ENCODE measurements at regions not wholly inside any gene's neighbourhood (a gene's known extent, or its start where the extent isn't known, plus 50 kb on each side); places are given as distances from the start of the nearest gene placed in this dataset.
"Not testable (repeated sequence)": the region's sequence is repeated elsewhere in the genome, so short reads cannot be mapped to it uniquely, and the experiment has no call there.

DNA sequence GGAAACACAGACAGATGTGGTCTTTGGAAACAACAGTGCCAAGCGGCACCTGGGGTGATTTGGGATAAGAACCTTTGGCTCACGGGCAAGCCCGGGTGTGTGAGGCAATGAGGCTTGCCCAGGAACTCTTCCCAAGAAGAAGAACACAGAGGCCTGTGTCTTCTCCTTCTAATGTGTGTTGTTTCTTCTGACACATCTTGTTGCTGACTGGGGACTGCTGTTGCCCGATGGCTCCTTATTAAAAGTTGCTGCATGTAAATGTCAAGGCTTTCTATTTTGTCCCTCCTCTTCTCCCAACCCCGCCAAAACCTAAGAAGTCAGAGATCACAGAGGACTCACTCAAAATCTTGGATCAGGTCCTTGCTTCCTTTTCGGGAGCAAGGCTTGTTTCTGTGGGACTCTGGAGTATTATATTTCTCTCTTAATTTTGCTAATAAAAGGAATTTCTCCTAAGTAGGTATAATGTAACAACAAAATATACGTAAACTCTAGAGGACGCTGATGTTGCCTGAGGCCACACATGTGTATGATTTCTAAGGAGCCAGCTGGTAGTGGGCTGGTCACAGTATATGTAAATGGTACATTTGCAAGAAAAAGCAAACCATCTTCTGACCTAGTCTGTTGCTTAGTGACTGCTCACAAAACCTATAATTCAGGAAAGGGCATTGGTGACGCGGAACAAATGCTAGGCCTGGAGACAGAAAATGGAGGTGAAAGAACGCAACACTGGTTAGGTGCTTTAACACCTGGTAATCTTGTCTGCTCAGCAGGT is 232.5 kb downstream of the GADD45G start:
- no peak for DNase-seq (ENCODE audit: low read depth in 2 of 2)

DNA sequence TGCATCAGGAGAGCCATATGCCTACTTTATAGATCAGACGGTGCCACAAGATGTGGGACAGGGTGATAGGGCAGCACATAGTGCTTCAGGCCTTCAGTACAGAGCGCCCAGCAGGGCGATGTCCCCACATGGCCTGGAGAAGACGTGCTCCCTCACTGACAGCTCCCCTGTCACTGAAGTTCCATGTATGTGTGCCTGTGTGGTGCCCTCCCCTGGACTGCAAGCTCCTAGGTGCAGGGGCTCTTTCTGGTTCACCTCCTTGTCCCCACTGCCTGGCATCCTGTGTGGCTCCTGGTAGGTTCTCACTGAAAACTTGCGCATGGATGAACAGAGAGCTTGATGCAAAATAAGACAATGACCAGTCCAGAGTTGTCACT is 233.1 kb downstream of the GADD45G start:
- no peak for DNase-seq (ENCODE audit: low read depth in 2 of 2)

DNA sequence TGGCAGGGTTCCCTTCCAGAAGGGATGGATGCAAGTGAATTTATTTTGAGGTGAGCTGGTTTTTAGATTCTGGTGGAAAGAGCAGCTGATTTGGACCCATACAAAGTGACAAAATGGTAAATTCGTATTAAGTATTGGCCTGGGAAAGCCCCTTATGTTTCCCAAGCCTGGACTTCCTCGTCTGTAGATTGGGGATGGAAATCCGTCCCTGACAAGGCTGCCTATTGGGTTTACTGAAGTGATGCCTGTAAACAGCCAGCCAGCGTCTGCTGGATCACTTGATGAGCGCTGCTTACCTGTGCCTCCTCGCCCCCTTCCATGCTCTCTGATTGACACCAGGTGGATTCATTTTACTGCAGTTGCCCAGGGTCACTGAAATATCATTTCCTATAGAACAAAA is 233.8 kb downstream of the GADD45G start:
- DNase-seq (ENCODE audit: low read depth in 2 of 2): no peak

DNA sequence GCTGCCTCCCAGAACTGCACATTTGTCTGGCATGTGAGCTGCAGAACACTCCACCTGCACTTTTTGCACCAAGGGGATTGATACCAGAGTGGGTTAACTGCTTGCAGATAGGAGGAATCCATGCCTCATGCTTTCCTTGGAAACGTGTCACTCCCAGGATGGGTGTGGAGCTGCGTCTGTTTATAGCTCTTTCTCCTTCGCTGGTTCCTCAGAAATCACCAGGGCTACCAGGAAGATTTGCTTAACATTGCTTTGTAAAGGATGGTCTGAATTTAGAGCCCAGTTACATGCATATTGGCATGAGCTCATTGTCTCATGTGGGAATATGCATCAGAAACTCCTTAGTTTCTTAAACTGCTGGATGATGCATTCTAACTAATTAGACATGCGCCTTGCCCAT is 234.6 kb downstream of the GADD45G start:
- no peak for DNase-seq (ENCODE audit: low read depth in 2 of 2)

DNA sequence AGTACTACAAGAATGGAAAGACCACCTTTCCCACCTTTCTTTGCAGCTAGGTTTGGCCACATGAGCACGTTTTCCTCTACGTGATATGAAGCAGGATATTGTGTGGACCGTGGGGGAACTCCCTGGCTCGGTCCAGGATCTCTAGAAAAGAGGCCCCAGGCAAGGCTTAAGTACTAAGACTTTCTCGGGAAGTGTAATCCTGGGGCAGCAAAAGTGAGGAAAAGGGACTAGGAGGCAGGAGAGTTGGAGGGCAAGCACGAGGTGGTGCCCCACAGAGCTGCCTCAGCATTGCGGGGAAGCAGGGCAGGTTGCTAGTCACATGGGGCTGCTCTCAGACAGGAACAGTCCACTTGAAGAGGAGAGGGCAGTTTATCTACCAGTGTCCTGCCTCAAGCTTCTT is 235.1 kb downstream of the GADD45G start:
- DNase-seq (ENCODE audit: low read depth in 2 of 2): no peak

DNA sequence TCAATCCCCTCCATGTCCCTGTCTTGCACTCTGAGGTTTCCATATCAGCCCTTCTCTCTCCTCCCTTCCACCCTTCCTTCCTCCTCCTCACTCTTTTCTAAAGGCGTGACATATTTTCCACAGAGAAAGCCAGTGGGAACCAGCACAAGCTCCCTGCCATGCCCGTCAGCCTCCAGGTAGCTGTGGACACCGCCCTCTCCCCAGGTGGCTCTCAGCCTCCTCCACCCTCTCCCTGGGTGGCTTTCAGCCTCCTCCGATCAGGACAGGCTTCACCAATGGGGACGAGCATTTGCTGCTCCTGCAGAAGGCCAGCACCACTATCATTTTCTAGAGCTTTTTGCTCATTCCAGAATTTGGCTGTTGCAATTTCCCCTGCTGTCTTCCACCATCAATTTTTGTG is 236.6 kb downstream of the GADD45G start:
- DNase-seq (ENCODE audit: low read depth in 2 of 2): no peak

DNA sequence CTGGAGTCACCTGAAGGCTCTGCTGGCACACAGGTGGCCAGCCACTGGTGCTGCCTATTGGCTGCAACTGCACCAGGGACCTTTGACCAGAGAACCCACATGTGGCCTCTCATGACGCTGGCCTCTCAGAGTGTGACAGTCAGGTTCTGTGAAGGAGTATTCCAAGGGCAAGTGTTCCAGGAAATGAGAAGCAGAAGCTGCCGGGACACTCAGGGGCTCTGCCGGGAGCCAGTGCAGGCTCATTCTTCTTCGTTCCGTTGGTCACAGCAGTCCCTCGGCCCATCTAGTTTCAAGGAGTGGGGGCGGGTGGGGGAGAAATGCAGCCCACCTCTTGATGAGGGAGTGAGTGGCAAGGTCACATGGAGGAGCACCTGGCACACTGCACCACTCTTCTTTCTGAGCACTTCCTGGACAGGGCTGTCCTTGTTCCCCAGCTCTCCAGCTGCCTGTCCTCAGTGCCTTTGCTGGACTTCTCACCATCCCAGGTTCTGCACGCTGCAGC is 237.5 kb downstream of the GADD45G start:
- DNase-seq (ENCODE audit: low read depth in 2 of 2): no peak

DNA sequence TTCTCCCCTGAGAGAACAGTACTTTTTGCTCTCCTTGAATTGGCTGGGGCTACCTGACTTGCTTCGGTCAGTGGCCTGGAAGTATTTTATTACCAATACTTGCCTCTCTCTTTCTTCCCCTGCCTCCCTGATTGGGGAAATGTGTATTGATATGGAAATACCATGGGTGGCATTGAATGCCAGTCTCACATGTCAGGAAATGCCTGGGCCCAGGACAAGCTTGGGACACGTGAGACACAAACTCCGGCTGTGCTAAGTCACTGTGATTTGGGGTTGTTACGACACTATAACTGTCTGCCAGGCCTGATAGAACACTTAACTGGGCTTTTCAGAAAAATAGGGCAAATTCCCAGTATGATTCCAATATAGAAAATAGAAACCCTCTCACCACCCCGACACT is 238.3 kb downstream of the GADD45G start:
- DNase-seq (ENCODE audit: low read depth in 2 of 2): no peak

DNA sequence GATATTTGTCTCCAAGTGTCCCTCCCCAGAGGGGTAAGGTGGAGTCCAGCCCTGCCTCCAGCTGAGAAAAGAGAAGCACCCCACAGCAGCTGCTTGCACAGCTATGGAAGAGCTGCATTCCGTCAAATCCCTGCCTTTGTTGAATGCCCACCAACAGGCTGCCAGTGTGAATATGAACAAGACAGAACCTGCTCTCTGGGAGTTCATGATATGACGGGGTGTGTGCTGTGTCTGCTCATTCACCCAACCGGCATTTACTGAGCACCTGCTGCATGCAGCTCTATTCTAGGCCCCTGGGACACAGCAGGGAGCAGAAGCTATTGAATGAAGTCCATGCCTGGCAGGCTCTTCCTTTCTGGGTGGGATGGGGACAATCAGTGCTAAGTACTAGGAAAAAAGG is 238.8 kb downstream of the GADD45G start:
- no peak for DNase-seq (ENCODE audit: low read depth in 2 of 2)

DNA sequence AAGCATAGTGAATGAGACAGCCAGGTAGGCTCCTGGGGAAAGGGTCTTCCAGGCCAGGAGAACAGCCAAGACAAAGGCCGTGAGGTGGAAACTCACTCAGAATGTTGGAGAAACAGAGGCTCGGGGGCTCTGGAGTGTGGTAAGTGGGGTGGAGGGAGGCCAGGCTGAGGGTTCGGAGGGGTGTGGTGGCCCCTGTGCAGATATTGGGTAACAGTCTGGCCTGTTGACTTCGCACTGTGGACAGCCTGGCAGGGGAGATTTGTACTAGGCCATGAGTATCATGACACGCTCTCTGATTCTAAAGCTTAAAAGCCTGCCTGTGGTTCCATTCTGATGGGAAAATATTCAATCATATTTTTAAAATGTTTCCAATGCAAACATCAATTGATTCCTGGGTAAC is 239.3 kb downstream of the GADD45G start:
- DNase-seq (ENCODE audit: low read depth in 2 of 2): no peak

DNA sequence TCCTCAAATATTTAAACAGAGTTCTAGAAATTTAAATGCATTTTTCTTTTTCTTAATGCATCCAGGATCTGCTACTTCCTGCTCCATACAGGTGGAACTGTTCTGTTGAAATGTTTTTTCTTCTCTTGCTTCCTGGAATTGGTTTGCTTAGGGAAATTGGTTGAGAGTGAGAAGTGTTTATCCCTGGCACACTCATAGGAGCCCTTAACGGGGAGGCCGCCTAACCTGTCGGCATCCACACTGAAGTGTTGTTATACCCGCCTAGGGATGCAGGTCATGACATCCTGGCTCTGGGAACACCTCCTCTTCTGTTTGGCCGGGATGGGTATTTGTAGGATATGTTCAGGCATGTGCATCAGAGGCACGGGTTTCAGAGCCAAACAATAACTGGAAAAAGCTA is 239.7 kb downstream of the GADD45G start:
- DNase-seq (ENCODE audit: low read depth in 2 of 2): no peak

DNA sequence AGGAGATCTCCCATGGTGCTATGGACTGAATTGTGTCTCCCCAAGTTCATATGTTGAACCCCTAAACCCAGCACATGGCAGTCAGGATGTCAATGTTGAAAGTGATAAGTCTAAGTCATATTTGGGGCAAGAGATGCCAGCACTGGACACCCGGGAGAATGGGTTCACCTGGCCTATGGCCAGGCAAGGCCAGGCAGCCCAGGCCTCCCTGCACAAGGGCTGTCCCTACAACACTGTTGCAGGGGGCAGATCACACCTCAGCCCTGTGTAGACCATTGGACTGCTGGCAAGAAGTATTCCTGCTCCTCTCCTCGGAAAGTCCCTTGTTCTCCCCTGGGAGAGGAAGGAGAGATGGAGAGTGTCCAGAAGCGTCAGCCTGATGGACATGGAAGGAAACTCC is 240.5 kb downstream of the GADD45G start:
- no peak for DNase-seq (ENCODE audit: low read depth in 2 of 2)

DNA sequence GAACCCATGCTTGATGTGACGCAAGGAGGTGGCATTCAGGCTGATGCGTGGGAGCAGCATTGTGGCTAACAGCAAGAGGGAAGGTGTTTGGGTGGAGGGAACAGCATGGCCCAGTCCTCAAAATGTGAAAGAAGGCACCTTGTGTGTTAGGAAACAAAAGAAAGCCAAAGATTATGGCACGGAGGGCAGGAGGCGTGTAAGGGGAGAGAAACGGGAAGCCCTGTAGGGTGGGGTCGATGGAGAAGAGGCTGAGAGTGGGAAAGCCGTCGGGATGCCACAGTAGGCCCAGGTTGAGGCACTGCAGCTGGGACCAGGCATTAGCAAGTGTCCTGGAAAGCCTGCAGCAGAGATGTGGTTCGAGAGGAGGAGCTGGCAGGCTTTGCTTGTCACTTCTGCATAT is 241.1 kb downstream of the GADD45G start:
- no peak for DNase-seq (ENCODE audit: low read depth in 2 of 2)

DNA sequence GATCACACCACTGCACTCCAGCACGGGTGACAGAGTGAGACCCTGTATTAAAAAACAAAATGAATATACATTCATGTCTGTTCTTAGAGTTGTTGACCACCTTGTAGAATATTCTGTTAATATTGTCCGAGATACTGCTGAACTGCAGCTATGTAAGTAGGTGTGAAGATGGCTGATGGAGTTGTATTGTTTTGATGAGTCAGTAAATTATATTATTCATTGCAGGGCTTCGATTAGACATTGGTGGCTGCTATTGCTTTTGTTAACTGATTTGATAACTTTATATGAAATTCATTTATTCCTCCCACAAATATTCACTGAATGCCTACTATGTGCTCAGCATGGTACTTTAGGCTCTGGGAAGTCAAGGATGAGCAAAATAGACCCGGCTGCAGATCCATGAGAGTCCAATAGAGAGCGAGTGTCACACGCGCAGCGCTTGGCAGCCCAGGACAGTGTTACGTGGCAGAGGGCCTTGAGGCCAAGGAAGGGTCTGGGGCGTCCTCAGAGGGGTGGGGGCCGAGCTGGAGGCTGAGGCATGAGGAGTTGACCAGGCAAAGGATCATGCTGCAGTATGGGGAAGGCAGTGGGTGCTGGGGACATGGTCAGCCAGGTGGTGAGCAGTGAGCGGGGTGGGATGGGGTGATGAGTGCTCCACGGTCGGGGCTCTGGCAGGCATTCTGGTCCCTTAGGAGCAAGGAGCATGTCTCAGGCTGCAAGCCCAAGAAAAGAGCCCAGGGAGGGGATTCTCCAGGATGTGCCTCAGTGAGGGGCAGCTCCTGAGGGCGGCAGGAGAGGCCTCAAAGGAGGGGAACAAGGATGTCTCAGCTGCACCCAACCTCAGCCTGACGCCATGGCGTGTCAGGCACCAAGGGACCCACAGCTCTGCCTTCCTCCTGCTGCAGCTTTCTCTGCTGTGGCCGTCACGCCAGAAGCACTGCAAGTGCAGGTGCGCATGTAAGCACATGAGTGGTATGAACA is 243.5 kb downstream of the GADD45G start:
- no peak for DNase-seq (ENCODE audit: low read depth in 2 of 2)

DNA sequence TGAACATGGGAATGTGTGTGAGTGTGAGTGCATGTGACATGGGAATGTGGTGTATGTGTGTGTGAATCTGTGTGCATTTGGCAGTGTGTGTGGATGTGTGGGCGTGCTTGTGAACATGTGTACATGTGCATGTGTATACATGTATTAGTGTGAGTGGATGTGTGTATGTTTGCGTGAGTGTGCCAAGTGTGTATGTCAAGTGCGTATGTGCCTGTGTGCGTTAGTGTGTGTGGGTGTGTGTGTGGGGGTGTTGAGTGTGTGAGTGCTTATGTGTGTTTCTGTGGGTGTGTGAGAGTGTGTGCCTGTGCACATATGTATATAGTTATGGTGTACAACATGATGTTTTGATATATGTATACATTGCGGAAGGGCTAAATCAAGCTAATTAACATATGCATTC is 244.3 kb downstream of the GADD45G start:
- DNase-seq (ENCODE audit: low read depth in 2 of 2): no peak

DNA sequence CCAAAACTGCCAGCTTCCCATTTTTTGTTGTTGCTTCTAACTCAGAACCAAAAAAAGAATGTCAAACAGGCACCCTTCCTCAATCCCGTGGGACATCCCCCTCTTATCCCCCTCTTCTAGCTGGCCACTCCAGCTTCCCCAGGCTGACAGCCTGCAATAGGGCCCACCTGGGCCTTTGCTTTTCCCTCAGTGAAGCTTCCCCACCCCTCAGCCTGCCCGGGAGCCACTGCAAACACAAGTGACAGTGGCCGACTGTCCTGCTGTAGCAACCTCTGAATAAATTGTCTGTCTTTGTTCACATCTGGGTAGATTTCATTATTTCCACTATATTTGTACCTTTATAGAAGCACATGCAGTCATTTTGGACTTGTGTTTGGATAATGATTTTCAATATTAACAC is 245.3 kb downstream of the GADD45G start:
- no peak for DNase-seq (ENCODE audit: low read depth in 2 of 2)

DNA sequence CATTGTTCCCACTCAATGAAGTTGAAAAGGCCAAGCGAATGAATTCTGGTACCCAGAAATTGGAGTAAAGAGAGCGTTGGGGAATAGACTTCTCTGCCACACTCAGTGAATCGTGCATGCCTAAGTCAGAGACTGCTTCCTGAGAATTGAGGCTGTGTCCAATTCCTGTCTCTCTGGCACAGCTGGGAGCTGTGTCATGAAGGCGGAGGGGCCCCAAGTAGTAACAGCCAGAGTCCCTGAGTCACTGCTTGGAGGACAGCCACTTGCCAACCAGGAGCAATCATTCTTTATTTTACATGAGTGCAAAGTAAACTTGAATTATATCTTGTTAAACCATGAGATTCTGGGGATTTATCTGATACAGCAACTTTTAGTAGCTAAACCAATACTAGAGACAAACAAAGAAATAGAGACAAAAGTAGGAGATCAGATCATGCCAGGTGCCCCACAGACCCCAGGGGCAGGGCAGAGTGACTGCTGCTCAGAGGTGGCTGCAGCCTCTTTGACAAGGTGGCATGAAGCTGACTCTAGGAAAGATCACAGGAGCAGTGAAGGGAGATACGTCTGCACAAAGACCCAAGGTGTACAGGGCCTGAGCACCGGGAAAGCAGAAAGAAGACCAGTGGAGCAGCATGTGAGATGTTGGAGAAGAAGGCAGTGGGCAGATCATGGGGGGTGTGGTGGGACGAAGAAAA is 246.0 kb downstream of the GADD45G start:
- DNase-seq (ENCODE audit: low read depth in 2 of 2): no peak

DNA sequence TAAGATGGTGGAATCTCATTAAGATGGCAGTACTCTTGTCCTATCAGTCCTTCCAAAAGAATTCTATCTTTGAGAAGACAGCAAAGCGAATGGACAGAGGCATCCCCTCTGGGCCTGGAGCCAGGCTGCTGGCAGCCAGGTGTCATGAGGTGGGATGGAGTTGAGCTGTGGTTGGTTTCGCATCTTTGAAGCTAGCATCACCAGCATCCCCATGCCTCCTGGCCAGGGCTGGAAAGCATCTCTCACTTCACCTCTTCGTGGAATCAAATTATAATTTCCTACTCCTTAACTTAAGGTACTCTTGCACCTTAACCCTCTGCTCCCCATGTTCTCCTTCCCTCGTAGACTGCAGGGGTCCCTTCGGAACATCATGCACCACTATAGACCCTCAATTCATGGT is 248.3 kb downstream of the GADD45G start:
- no peak for DNase-seq (ENCODE audit: low read depth in 2 of 2)

DNA sequence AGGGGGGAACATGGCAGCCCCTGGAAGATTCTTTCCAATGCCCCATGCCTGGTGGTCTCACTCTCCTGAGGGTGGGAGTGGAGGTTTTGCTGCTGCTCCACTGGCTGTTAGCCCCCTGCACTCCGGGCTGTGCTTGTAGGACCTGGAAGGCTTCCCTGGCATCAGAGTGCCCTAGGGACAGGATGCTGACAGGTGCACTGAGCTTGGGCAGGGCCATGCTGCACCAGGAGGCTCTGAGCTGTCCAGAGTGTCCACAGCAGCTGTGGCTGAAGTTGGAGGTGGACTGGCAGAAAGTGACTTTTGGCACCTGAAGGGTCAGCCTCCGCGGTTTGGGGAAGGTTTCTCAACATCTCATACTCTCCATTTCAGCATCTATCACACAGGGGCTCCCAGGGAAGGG is 249.1 kb downstream of the GADD45G start:
- no peak for DNase-seq (ENCODE audit: low read depth in 2 of 2)

DNA sequence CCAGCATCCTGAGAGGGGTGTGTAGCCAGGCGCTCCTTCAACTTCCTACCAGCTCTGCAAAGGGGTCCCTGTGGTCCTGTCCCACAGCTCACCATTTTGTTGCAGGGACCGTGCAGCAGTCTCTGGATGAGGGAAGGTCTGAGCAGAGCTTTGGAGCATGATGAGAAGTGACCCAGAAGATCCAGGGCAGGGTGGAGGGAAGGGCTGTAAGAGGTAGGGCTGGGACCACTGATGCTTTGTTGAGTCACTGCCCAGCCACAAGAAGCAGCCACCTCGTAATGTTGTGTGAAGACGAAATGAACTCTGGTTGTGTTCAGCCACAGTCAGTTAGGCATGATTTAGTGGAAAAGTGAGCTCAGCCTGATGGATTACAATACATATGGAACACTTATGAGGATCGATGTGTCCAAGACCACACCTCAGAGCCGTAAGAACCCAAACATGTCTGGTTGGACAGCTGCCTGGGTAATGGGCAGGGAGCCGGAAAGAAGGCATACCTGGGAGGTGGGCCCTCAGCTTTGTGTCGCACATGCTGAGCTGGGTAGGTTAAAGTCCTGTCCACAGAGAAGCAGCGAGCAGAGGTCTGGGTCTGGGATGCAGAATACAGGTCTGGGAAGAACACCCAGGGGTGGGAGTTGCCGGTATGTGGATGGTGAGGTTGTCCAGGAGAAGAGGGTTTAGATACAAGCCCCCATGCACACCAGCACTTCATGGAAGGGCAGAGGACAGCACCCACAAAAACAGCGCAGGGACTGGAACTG is 250.1 kb downstream of the GADD45G start:
- DNase-seq (ENCODE audit: low read depth in 2 of 2): no peak

DNA sequence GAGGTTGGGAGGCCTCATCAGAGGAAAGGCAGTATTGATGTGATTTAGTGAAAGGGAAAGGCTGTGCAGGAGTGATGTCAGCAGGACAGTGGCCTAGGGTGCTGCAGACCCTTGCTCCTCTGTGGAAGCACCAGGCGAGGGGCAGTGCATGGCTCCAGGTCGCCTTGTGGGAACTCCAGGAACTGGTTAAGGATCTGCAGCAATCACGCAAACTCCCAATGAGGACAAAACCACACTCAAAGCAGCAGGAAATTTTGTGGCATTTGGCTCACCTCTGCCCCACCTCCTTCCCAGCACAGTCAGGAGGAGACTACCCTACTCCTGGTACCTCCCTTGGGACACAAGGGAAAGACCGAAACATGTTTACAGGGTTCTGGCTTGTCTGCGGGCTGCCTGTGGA is 251.5 kb downstream of the GADD45G start:
- DNase-seq (ENCODE audit: low read depth in 2 of 2): not testable (repeated sequence)

DNA sequence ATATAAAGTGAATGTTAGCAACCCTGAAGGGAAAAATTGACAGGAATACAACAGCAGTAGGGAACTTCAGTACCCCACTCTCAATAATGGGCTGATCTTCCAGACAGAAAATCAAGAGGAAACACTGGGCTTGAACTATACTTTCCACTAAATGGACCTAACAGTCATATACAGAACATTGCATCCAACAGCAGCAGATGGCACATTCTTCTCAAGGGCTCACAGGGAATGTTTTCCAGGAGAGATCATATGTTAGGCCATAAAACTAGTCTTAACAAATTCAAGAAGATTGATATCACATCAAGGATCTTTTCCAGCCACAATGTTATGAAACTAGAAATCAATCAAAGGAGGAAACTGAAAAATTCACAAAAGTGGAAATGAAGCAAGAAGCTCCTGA is 252.1 kb downstream of the GADD45G start:
- not testable (repeated sequence) for DNase-seq (ENCODE audit: low read depth in 2 of 2)

Measured in stimulated activated CD4-positive, alpha-beta T cell treated with anti-CD3 and anti-CD28 coated beads, Interleukin-1b, Interleukin-23, amount 100 ng/mL, for 1 hour (primary cell).